Memory B cell (primary cell): ENCODE measurements at regions not wholly inside any gene's neighbourhood (a gene's known extent, or its start where the extent isn't known, plus 50 kb on each side); places are given as distances from the start of the nearest gene placed in this dataset.
"Not testable (repeated sequence)": the region's sequence is repeated elsewhere in the genome, so short reads cannot be mapped to it uniquely, and the experiment has no call there.

Experiments
- ATAC-seq: fragments of 150-1000 bp; cut with Tn5 transposase; 2 replicates; pipeline ENCODE4 v1.10.0; 2021; ENCODE audit warnings: low read depth, mild to moderate bottlenecking, moderate library complexity
- DNase-seq, 2 donors: peaks; one replicate each; pipeline ENCODE4 v3.0.0; 2022; ENCODE audit warnings: low spot score in 2 of 2
- H3K27ac Mint-ChIP-seq: one replicate; pipeline ENCODE4 v1.8.0; 2022; ENCODE audit warnings: mild to moderate bottlenecking, moderate library complexity, mixed read lengths
- H3K27me3 Mint-ChIP-seq: one replicate; pipeline ENCODE4 v1.8.0; 2022; ENCODE audit warnings: mixed read lengths
- H3K36me3 Mint-ChIP-seq: one replicate; pipeline ENCODE4 v1.8.0; 2022; ENCODE audit warnings: mild to moderate bottlenecking, mixed read lengths
- H3K4me1 Mint-ChIP-seq: one replicate; pipeline ENCODE4 v1.8.0; 2022; ENCODE audit warnings: mixed read lengths
- H3K4me3 Mint-ChIP-seq: one replicate; pipeline ENCODE4 v1.8.0; 2022; ENCODE audit warnings: mild to moderate bottlenecking, moderate library complexity, mixed read lengths
- H3K9me3 Mint-ChIP-seq: one replicate; pipeline ENCODE4 v1.8.0; 2022; ENCODE audit warnings: mixed read lengths

- H3K27me3 Mint-ChIP-seq, result no peaks in the 10 kb centered on the region
- H3K9me3 Mint-ChIP-seq, result peaks cover 2% of the 10 kb centered on the region
- H3K27ac Mint-ChIP-seq, result no peak overlapping the region
- DNase-seq, result no peak
- no peak for ATAC-seq
- H3K36me3 Mint-ChIP-seq, result no peaks in the 10 kb centered on the region
- no peak overlapping the region for H3K4me3 Mint-ChIP-seq
- H3K4me1 Mint-ChIP-seq, result no peaks in the 10 kb centered on the region
Measured at GRCh38 chr10:105759669-105760068, 1118.6 kb downstream of the SORCS3 start.

- Mint-ChIP-seq H3K27me3 (no peaks in the 10 kb centered on the region), H3K36me3 (no peaks in the 10 kb centered on the region)
Measured at GRCh38 chr10:105758209-105758998, 1117.3 kb downstream of the SORCS3 start.

GRCh38 chr10:105757302-105757701 lies 1116.2 kb downstream of the SORCS3 start:
- no peaks in the 10 kb centered on the region for H3K9me3 Mint-ChIP-seq
- H3K36me3 Mint-ChIP-seq, result no peaks in the 10 kb centered on the region
- DNase-seq (no peak), ATAC-seq (no peak)
- H3K27ac Mint-ChIP-seq, result no peak overlapping the region
- no peaks in the 10 kb centered on the region for H3K4me1 Mint-ChIP-seq
- H3K27me3 Mint-ChIP-seq, result no peaks in the 10 kb centered on the region
- H3K4me3 Mint-ChIP-seq, result no peak overlapping the region

More at GRCh38 chr10:105758209-105758998, 1117.3 kb downstream of the SORCS3 start:
- Mint-ChIP-seq H3K9me3 (peaks cover under 1% of the 10 kb centered on the region), H3K4me1 (no peaks in the 10 kb centered on the region), H3K27ac (no peak overlapping the region), H3K4me3 (no peak overlapping the region)
- ATAC-seq, result no peak
- no peak for DNase-seq

- Mint-ChIP-seq H3K9me3 (no peaks in the 10 kb centered on the region), H3K36me3 (no peaks in the 10 kb centered on the region)
- DNase-seq, result no peak
Measured at GRCh38 chr10:105756386-105756785, 1115.3 kb downstream of the SORCS3 start.

GRCh38 chr10:105751688-105752087 lies 1110.6 kb downstream of the SORCS3 start:
- no peak overlapping the region for H3K4me3 Mint-ChIP-seq
- no peak for DNase-seq
- no peak for ATAC-seq
- no peaks in the 10 kb centered on the region for H3K4me1 Mint-ChIP-seq
- H3K27me3 Mint-ChIP-seq, result no peaks in the 10 kb centered on the region
- no peak overlapping the region for H3K27ac Mint-ChIP-seq
- no peaks in the 10 kb centered on the region for H3K36me3 Mint-ChIP-seq
- no peaks in the 10 kb centered on the region for H3K9me3 Mint-ChIP-seq

More at GRCh38 chr10:105756386-105756785, 1115.3 kb downstream of the SORCS3 start:
- H3K4me1 Mint-ChIP-seq, result no peaks in the 10 kb centered on the region
- H3K27ac Mint-ChIP-seq, result no peak overlapping the region
- no peak for ATAC-seq
- H3K4me3 Mint-ChIP-seq, result no peak overlapping the region
- H3K27me3 Mint-ChIP-seq, result no peaks in the 10 kb centered on the region

- Mint-ChIP-seq H3K4me1 (no peaks in the 10 kb centered on the region), H3K27me3 (no peaks in the 10 kb centered on the region), H3K36me3 (no peaks in the 10 kb centered on the region), H3K4me3 (no peak overlapping the region), H3K9me3 (peaks cover 2% of the 10 kb centered on the region), H3K27ac (no peak overlapping the region)
- DNase-seq (no peak), ATAC-seq (no peak)
Measured at GRCh38 chr10:105745596-105746148, 1104.6 kb downstream of the SORCS3 start.

- DNase-seq, result no peak
- Mint-ChIP-seq H3K27me3 (no peaks in the 10 kb centered on the region), H3K9me3 (peaks cover 2% of the 10 kb centered on the region)
Measured at GRCh38 chr10:105743343-105744056, 1102.4 kb downstream of the SORCS3 start.

GRCh38 chr10:105742923-105743322 lies 1101.8 kb downstream of the SORCS3 start:
- ATAC-seq, result no peak
- Mint-ChIP-seq H3K9me3 (peaks cover 2% of the 10 kb centered on the region), H3K27ac (no peak overlapping the region)

More at GRCh38 chr10:105743343-105744056, 1102.4 kb downstream of the SORCS3 start:
- H3K4me1 Mint-ChIP-seq, result no peaks in the 10 kb centered on the region
- H3K4me3 Mint-ChIP-seq, result no peak overlapping the region
- no peak for ATAC-seq
- no peaks in the 10 kb centered on the region for H3K36me3 Mint-ChIP-seq
- H3K27ac Mint-ChIP-seq, result no peak overlapping the region

GRCh38 chr10:105742184-105742583 lies 1101.1 kb downstream of the SORCS3 start:
- Mint-ChIP-seq H3K9me3 (peaks cover 2% of the 10 kb centered on the region), H3K27ac (no peak overlapping the region), H3K4me3 (no peak overlapping the region), H3K36me3 (no peaks in the 10 kb centered on the region), H3K4me1 (no peaks in the 10 kb centered on the region), H3K27me3 (no peaks in the 10 kb centered on the region)
- DNase-seq (no peak), ATAC-seq (no peak)

More at GRCh38 chr10:105742923-105743322, 1101.8 kb downstream of the SORCS3 start:
- no peak overlapping the region for H3K4me3 Mint-ChIP-seq
- no peak for DNase-seq
- H3K4me1 Mint-ChIP-seq, result no peaks in the 10 kb centered on the region
- H3K27me3 Mint-ChIP-seq, result no peaks in the 10 kb centered on the region
- H3K36me3 Mint-ChIP-seq, result no peaks in the 10 kb centered on the region

GRCh38 chr10:105734479-105734878 lies 1093.4 kb downstream of the SORCS3 start:
- Mint-ChIP-seq H3K4me1 (no peaks in the 10 kb centered on the region), H3K27ac (no peak overlapping the region), H3K4me3 (no peak overlapping the region), H3K27me3 (no peaks in the 10 kb centered on the region), H3K9me3 (peaks cover 3% of the 10 kb centered on the region), H3K36me3 (no peaks in the 10 kb centered on the region)
- ATAC-seq (no peak), DNase-seq (no peak)

GRCh38 chr10:105733924-105734323 lies 1092.8 kb downstream of the SORCS3 start:
- DNase-seq, result no peak
- Mint-ChIP-seq H3K36me3 (no peaks in the 10 kb centered on the region), H3K4me1 (no peaks in the 10 kb centered on the region), H3K9me3 (peaks cover 4% of the 10 kb centered on the region), H3K4me3 (no peak overlapping the region), H3K27ac (no peak overlapping the region), H3K27me3 (no peaks in the 10 kb centered on the region)
- ATAC-seq, result no peak

GRCh38 chr10:105729428-105729827 lies 1088.3 kb downstream of the SORCS3 start:
- Mint-ChIP-seq H3K36me3 (no peaks in the 10 kb centered on the region), H3K27me3 (no peaks in the 10 kb centered on the region), H3K9me3 (peaks cover 8% of the 10 kb centered on the region), H3K4me3 (no peak overlapping the region), H3K27ac (no peak overlapping the region), H3K4me1 (no peaks in the 10 kb centered on the region)
- ATAC-seq (no peak), DNase-seq (no peak)

- H3K4me1 Mint-ChIP-seq, H3K36me3 Mint-ChIP-seq, DNase-seq, H3K27ac Mint-ChIP-seq, H3K9me3 Mint-ChIP-seq, H3K4me3 Mint-ChIP-seq, H3K27me3 Mint-ChIP-seq, ATAC-seq: not testable (repeated sequence)
Measured at GRCh38 chr10:105727586-105727985, 1086.5 kb downstream of the SORCS3 start.

- Mint-ChIP-seq H3K4me1 (no peaks in the 10 kb centered on the region), H3K27me3 (no peaks in the 10 kb centered on the region), H3K4me3 (no peak overlapping the region), H3K36me3 (no peaks in the 10 kb centered on the region), H3K9me3 (peaks cover 7% of the 10 kb centered on the region), H3K27ac (no peak overlapping the region)
- DNase-seq, result no peak
- no peak for ATAC-seq
Measured at GRCh38 chr10:105727131-105727530, 1086.0 kb downstream of the SORCS3 start.
